Right atrium auricular region (tissue), 2 donors: ENCODE measurements at regions not wholly inside any gene's neighbourhood (a gene's known extent, or its start where the extent isn't known, plus 50 kb on each side); places are given as distances from the start of the nearest gene placed in this dataset.

Source experiments
- DNase-seq: peaks from one replicate; pipeline ENCODE4 v3.0.0-alpha.2; 2019; ENCODE audit warnings: low spot score
- H3K27ac ChIP-seq, 2 donors: fragments of 200-600 bp; sonication (generic); 1 replicate in 1 of 2; 2 replicates in 1 of 2; pipeline ENCODE4 v1.5.1; 2016 to 2019
- H3K27me3 ChIP-seq, 2 donors: fragments of 200-600 bp; sonication (generic); one replicate each; pipeline versions ENCODE4 v1.5.1 to v1.6.0; 2017 to 2019
- H3K36me3 ChIP-seq: fragments of 200-600 bp; sonication (generic); one replicate; pipeline ENCODE4 v1.5.1; 2016
- H3K4me1 ChIP-seq, 2 donors: fragments of 200-600 bp; sonication (generic); one replicate each; pipeline versions ENCODE4 v1.5.1 to v1.6.0; 2017 to 2019
- H3K4me3 ChIP-seq, 2 donors: fragments of 200-600 bp; sonication (generic); 1 replicate in 1 of 2; 2 replicates in 1 of 2; pipeline ENCODE4 v1.5.1; 2017 to 2019; ENCODE audit warnings: mild to moderate bottlenecking in 1 of 2, moderate library complexity in 1 of 2
- H3K9me3 ChIP-seq, 2 donors: fragments of 200-600 bp; sonication (generic); one replicate each; pipeline ENCODE4 v1.5.1; 2019
- CTCF ChIP-seq, 2 donors: fragments of 200-600 bp; sonication (generic); IDR thresholded peaks; one replicate each; pipeline ENCODE4 v1.5.1; 2019; ENCODE audit warnings: antibody characterized with exemption in 2 of 2

- Histone ChIP-seq H3K4me3 (no peak overlapping the region), H3K9me3 (peaks cover 0 to 3% of the 10 kb centered on the region in 2 donors), H3K4me1 (peaks cover 0 to 21% of the 10 kb centered on the region in 2 donors), H3K27me3 (peaks cover 0 to 3% of the 10 kb centered on the region in 2 donors), H3K27ac (peak overlapping the region in 1 of 2 donors; percentile 52), H3K36me3 (no peaks in the 10 kb centered on the region)
- peak; percentile 54 for DNase-seq
- no peak for TF ChIP-seq CTCF (IDR thresholded peaks at IDR 0.05)
These were observed 160.5 kb downstream of the KLF13 start for GRCh38 chr15:31486906-31487695.

- Histone ChIP-seq H3K36me3 (no peaks in the 10 kb centered on the region), H3K4me3 (no peak overlapping the region), H3K27ac (peak overlapping the region; percentile 52 to 74), H3K9me3 (peaks cover 0 to 8% of the 10 kb centered on the region in 2 donors), H3K4me1 (peaks cover 0 to 21% of the 10 kb centered on the region in 2 donors), H3K27me3 (peaks cover 0 to under 1% of the 10 kb centered on the region in 2 donors)
- TF ChIP-seq CTCF (IDR thresholded peaks at IDR 0.05): no peak
- peak; percentile 59 for DNase-seq
These were observed 161.3 kb downstream of the KLF13 start for GRCh38 chr15:31487811-31488436.

- H3K9me3 ChIP-seq: peaks cover 0 to 12% of the 10 kb centered on the region in 2 donors
- H3K27me3 ChIP-seq: no peaks in the 10 kb centered on the region
- peak; percentile 62 to 94 for TF ChIP-seq CTCF (IDR thresholded peaks at IDR 0.05)
- peak overlapping the region; percentile 52 to 74 for H3K27ac ChIP-seq
- H3K4me1 ChIP-seq: peaks cover 0 to 21% of the 10 kb centered on the region in 2 donors
- no peak overlapping the region for H3K4me3 ChIP-seq
- DNase-seq: peak; percentile 84
- H3K36me3 ChIP-seq: no peaks in the 10 kb centered on the region
These were observed 162.0 kb downstream of the KLF13 start for GRCh38 chr15:31488437-31489204.

- Histone ChIP-seq H3K4me1 (peaks cover 0 to 21% of the 10 kb centered on the region in 2 donors), H3K9me3 (peaks cover 0 to 12% of the 10 kb centered on the region in 2 donors), H3K27ac (peak overlapping the region; percentile 48 to 74), H3K27me3 (no peaks in the 10 kb centered on the region), H3K4me3 (no peak overlapping the region), H3K36me3 (no peaks in the 10 kb centered on the region)
- peak; percentile 58 for DNase-seq
- no peak for TF ChIP-seq CTCF (IDR thresholded peaks at IDR 0.05)
These were observed 162.6 kb downstream of the KLF13 start for GRCh38 chr15:31489281-31489680.

- peak; percentile 92 to 96 for TF ChIP-seq CTCF (IDR thresholded peaks at IDR 0.05)
- H3K36me3 ChIP-seq: no peaks in the 10 kb centered on the region
- DNase-seq: peak; percentile 62
- H3K4me3 ChIP-seq: no peak overlapping the region
- H3K9me3 ChIP-seq: peaks cover 0 to 12% of the 10 kb centered on the region in 2 donors
- peak overlapping the region; percentile 48 to 74 for H3K27ac ChIP-seq
- peaks cover 0 to 21% of the 10 kb centered on the region in 2 donors for H3K4me1 ChIP-seq
- no peaks in the 10 kb centered on the region for H3K27me3 ChIP-seq
These were observed 163.4 kb downstream of the KLF13 start for GRCh38 chr15:31489801-31490646.
